Kidney epithelial cell (primary cell): ENCODE measurements at regions not wholly inside any gene's neighbourhood (a gene's known extent, or its start where the extent isn't known, plus 50 kb on each side); places are given as distances from the start of the nearest gene placed in this dataset.

ENCODE experiments used
- DNase-seq: peaks from one replicate; pipeline ENCODE4 v3.0.0-alpha.2; 2010; ENCODE audit warnings: low read depth
- H3K27me3 ChIP-seq: 2 replicates; pipeline ENCODE4 v1.6.0; 2011; ENCODE audit warnings: low read length; ENCODE audit not compliant: control insufficient read depth, insufficient read depth
- H3K36me3 ChIP-seq: 2 replicates; pipeline ENCODE4 v1.5.1; 2011; ENCODE audit warnings: low read length; ENCODE audit not compliant: control insufficient read depth, insufficient read depth
- H3K4me3 ChIP-seq: 2 replicates; pipeline ENCODE4 v1.5.1; 2011; ENCODE audit warnings: low read depth, mild to moderate bottlenecking, control low read depth, low read length
- CTCF ChIP-seq: IDR thresholded peaks from 2 replicates; pipeline ENCODE4 v1.5.1; 2011; ENCODE audit warnings: mild to moderate bottlenecking, moderate library complexity, low read length, control low read depth, inconsistent platforms; ENCODE audit not compliant: insufficient read depth, poor library complexity, severe bottlenecking

GRCh38 chr2:7193457-7193856 lies 276.2 kb downstream of the RNF144A start:
- DNase-seq = no peak
- H3K27me3 ChIP-seq = no peaks in the 10 kb centered on the region
- no peaks in the 10 kb centered on the region for H3K36me3 ChIP-seq
- no peak for TF ChIP-seq CTCF
- no peak overlapping the region for H3K4me3 ChIP-seq

- no peak for TF ChIP-seq CTCF
These were observed 277.7 kb downstream of the RNF144A start for GRCh38 chr2:7194950-7195349.

GRCh38 chr2:7196883-7197282 lies 279.7 kb downstream of the RNF144A start:
- no peaks in the 10 kb centered on the region for H3K36me3 ChIP-seq
- H3K4me3 ChIP-seq = no peak overlapping the region
- no peaks in the 10 kb centered on the region for H3K27me3 ChIP-seq

More at GRCh38 chr2:7194950-7195349, 277.7 kb downstream of the RNF144A start:
- H3K4me3 ChIP-seq = no peak overlapping the region
- DNase-seq = no peak
- no peaks in the 10 kb centered on the region for H3K27me3 ChIP-seq
- no peaks in the 10 kb centered on the region for H3K36me3 ChIP-seq

GRCh38 chr2:7201851-7202250 lies 284.6 kb downstream of the RNF144A start:
- no peaks in the 10 kb centered on the region for H3K27me3 ChIP-seq
- H3K4me3 ChIP-seq = no peak overlapping the region
- no peak for DNase-seq
- no peaks in the 10 kb centered on the region for H3K36me3 ChIP-seq
- TF ChIP-seq CTCF = no peak

More at GRCh38 chr2:7196883-7197282, 279.7 kb downstream of the RNF144A start:
- no peak for TF ChIP-seq CTCF
- no peak for DNase-seq

- Histone ChIP-seq H3K36me3 (no peaks in the 10 kb centered on the region), H3K4me3 (no peak overlapping the region), H3K27me3 (no peaks in the 10 kb centered on the region)
- peak; percentile 32 for DNase-seq
- peak; percentile 97 for TF ChIP-seq CTCF
These were observed 285.9 kb downstream of the RNF144A start for GRCh38 chr2:7203056-7203467.

- H3K36me3 ChIP-seq = no peaks in the 10 kb centered on the region
- no peak for DNase-seq
- H3K27me3 ChIP-seq = no peaks in the 10 kb centered on the region
- no peak overlapping the region for H3K4me3 ChIP-seq
- no peak for TF ChIP-seq CTCF
These were observed 288.1 kb downstream of the RNF144A start for GRCh38 chr2:7205151-7205830.
